T-cell (primary cell): ENCODE measurements at regions not wholly inside any gene's neighbourhood (a gene's known extent, or its start where the extent isn't known, plus 50 kb on each side); places are given as distances from the start of the nearest gene placed in this dataset.

Source experiments
- ATAC-seq, 4 experiments: fragments of 200-7000 bp in 3 of 4; fragments of 150-1000 bp in 1 of 4; cut with Tn5 transposase; replicated peaks in 1 of 4; 1 replicate in 3 of 4; 2 replicates in 1 of 4; pipeline ENCODE4 v1.10.0; 2021; ENCODE audit warnings: moderate library complexity in 3 of 4, mild to moderate bottlenecking in 2 of 4, moderate number of reproducible peaks in 1 of 4
- CTCF ChIA-PET, 2 donors: fragments of 300-600 bp; sonication (Branson Sonifier 250); formaldehyde crosslinking; loops; one replicate each; lab custom pipeline; 2022; ENCODE audit warnings: antibody characterized with exemption in 2 of 2; lab: Charles Lee
- POLR2A ChIA-PET, 2 donors: fragments of 300-600 bp; sonication (Branson Sonifier 250); formaldehyde crosslinking; loops; one replicate each; lab custom pipeline; 2022; ENCODE audit warnings: antibody characterized with exemption in 2 of 2; lab: Charles Lee
- DNase-seq, 35 experiments: peaks; one replicate each; pipeline versions ENCODE4 v3.0.0 to v3.0.0-alpha.2; 2013 to 2023
- H3K27ac ChIP-seq: one replicate; pipeline ENCODE4 v1.5.1; 2013; ENCODE audit warnings: low read length
- H3K27me3 ChIP-seq, 2 experiments: replicated peaks in 1 of 2; 1 replicate in 1 of 2; 2 replicates in 1 of 2; pipeline versions ENCODE4 v1.6.1 to v1.7.0; 2013; ENCODE audit warnings: low read length in 1 of 2, mixed read lengths in 1 of 2; ENCODE audit not compliant: control insufficient read depth in 2 of 2, insufficient read depth in 2 of 2; ENCODE audit errors: extremely low read depth in 1 of 2
- H3K36me3 ChIP-seq, 2 donors: 1 replicate in 1 of 2; 2 replicates in 1 of 2; pipeline versions ENCODE4 v1.6.1 to v1.7.0; 2013; ENCODE audit warnings: low read length in 1 of 2; ENCODE audit not compliant: control insufficient read depth in 2 of 2, insufficient read depth in 1 of 2; ENCODE audit errors: extremely low read depth in 1 of 2
- H3K4me1 ChIP-seq, 2 experiments: 1 replicate in 1 of 2; 2 replicates in 1 of 2; pipeline versions ENCODE4 v1.6.1 to v1.7.0; 2013; ENCODE audit warnings: low read length in 2 of 2, mixed read lengths in 1 of 2; ENCODE audit not compliant: insufficient read depth in 2 of 2, control insufficient read depth in 1 of 2; ENCODE audit errors: extremely low read depth in 1 of 2
- H3K4me3 ChIP-seq, 2 donors: 1 replicate in 1 of 2; 2 replicates in 1 of 2; pipeline versions ENCODE4 v1.5.1 to v1.7.0; 2013; ENCODE audit warnings: mild to moderate bottlenecking in 2 of 2, low read length in 1 of 2, moderate library complexity in 1 of 2; ENCODE audit not compliant: control insufficient read depth in 1 of 2; ENCODE audit errors: extremely low read depth in 1 of 2
- H3K9me3 ChIP-seq: 2 replicates; pipeline ENCODE4 v1.7.0; 2013
- H3K27ac Mint-ChIP-seq, 2 donors: one replicate each; pipeline ENCODE4 v1.8.0; 2020 to 2021; ENCODE audit warnings: mild to moderate bottlenecking in 2 of 2, mixed read lengths in 2 of 2
- H3K27me3 Mint-ChIP-seq, 2 donors: one replicate each; pipeline ENCODE4 v1.8.0; 2021 to 2022; ENCODE audit warnings: mixed read lengths in 2 of 2
- H3K36me3 Mint-ChIP-seq: one replicate; pipeline ENCODE4 v1.8.0; 2021; ENCODE audit warnings: mixed read lengths
- H3K4me1 Mint-ChIP-seq, 3 donors: one replicate each; pipeline ENCODE4 v1.8.0; 2020 to 2022; ENCODE audit warnings: mixed read lengths in 3 of 3, mild to moderate bottlenecking in 1 of 3
- H3K4me3 Mint-ChIP-seq, 3 donors: one replicate each; pipeline ENCODE4 v1.8.0; 2020 to 2022; ENCODE audit warnings: mild to moderate bottlenecking in 3 of 3, mixed read lengths in 3 of 3, moderate library complexity in 3 of 3
- H3K9me3 Mint-ChIP-seq, 3 donors: one replicate each; pipeline ENCODE4 v1.8.0; 2020 to 2022; ENCODE audit warnings: mixed read lengths in 3 of 3
- WGBS: methylation state at CpG from one replicate; pipeline ENCODE4 v1.1.5; 2013; ENCODE audit warnings: missing lambda C conversion rate; ENCODE audit not compliant: insufficient coverage; 5-methylcytosine and 5-hydroxymethylcytosine counted together

DNA sequence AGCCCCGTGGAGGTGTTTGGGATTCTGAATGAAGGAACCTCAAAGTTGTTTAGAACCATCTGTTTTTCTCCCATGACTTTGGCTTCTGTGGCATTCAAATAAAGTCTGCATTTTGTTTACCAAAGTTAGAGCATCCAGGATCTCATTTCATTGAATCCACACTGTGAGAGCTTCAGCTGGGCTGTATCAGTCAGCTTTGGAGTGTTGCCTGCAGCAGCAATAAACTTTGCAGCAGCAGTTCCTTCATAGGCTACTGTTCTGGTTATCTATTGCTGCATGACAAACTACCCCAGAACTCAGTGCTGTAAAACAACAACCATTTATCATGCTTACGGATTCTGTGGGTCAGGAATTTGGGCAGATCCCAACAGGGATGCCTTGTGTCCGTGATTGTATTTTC is 1575.2 kb upstream of the LRRTM3 start:
- POLR2A ChIA-PET = interaction anchor here in 1 of 2 donors (0.7 kb wide), 1 partner anchor 83 kb away, joined by 4 read pairs; no protein-coding TSS in a partner anchor
- Mint-ChIP-seq H3K27me3 (no peaks in the 10 kb centered on the region), H3K4me1 (no peaks in the 10 kb centered on the region), H3K9me3 (peaks cover 0 to 26% (median 13%) of the 10 kb centered on the region in 3 donors), H3K4me3 (no peak overlapping the region), H3K27ac (no peak overlapping the region), H3K36me3 (no peaks in the 10 kb centered on the region)
- H3K36me3 ChIP-seq = no peaks in the 10 kb centered on the region
- no peak overlapping the region for H3K27ac ChIP-seq
- 100% methylated on average over 1 of the region's 3 CpGs for WGBS
- ATAC-seq = no peak
- no peak overlapping the region for H3K4me3 ChIP-seq
- DNase-seq = no peak
- CTCF ChIA-PET = no interaction called here
- no peaks in the 10 kb centered on the region for H3K27me3 ChIP-seq
- H3K4me1 ChIP-seq = no peaks in the 10 kb centered on the region
- no peaks in the 10 kb centered on the region for H3K9me3 ChIP-seq

DNA sequence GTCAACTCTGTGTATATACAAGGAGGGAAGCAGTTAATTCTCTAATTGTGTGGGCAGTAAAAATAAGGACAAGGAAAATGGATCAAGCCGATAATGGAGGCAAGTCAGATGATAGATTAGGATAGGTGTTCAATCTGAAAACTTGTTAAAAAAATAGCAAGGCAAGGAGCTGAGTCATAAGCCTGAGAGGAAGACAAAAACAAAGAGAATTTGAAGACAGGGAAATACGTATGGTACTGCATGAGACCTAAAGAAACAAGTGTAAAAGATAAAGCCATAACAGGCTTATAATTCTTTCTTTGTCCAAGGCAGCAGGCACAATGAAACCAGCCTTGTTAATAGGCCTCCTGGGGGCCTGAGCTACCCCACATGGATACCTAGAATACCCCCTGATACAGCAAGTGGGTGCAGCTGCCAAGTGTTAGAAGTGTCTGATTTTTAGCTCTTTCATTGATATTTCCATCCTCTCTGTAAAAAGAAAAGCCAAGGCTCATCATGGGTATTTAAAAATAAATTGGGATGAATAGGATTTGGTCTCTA is 1570.6 kb upstream of the LRRTM3 start:
- ChIA-PET POLR2A (no interaction called here), CTCF (no interaction called here)
- DNase-seq (no peak), ATAC-seq (no peak)
- no peaks in the 10 kb centered on the region for H3K9me3 ChIP-seq
- H3K27ac Mint-ChIP-seq = no peak overlapping the region
- no peaks in the 10 kb centered on the region for H3K4me1 Mint-ChIP-seq
- no peaks in the 10 kb centered on the region for H3K27me3 Mint-ChIP-seq
- no peaks in the 10 kb centered on the region for H3K36me3 ChIP-seq
- WGBS = 100% methylated on average over 1 of the region's 2 CpGs
- no peaks in the 10 kb centered on the region for H3K36me3 Mint-ChIP-seq
- H3K4me3 Mint-ChIP-seq = no peak overlapping the region
- no peak overlapping the region for H3K27ac ChIP-seq
- H3K4me3 ChIP-seq = no peak overlapping the region
- H3K27me3 ChIP-seq = no peaks in the 10 kb centered on the region
- no peaks in the 10 kb centered on the region for H3K4me1 ChIP-seq
- peaks cover 0 to 31% (median 20%) of the 10 kb centered on the region in 3 donors for H3K9me3 Mint-ChIP-seq

DNA sequence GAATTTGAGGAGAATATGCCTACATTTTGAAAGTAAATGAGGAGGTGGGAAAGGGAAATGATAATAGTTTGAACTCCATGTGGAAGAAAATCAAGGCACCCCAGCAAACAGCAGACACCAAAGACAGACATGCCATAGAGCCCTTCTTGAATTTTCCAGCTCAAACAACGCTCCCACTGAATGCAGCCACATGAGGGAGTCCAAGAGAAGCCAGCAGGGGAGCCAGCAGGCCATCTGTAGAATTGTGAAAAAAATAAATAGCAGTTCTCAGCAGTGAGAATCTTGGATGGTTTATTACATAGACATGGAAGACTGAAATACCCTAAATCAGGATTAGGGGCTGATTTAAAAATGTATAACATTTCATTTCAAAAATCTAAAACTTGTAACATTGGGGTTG is 1567.3 kb upstream of the LRRTM3 start:
- no peaks in the 10 kb centered on the region for H3K27me3 ChIP-seq
- Mint-ChIP-seq H3K27ac (no peak overlapping the region), H3K27me3 (no peaks in the 10 kb centered on the region), H3K9me3 (peaks cover 0 to 35% (median 18%) of the 10 kb centered on the region in 3 donors), H3K36me3 (no peaks in the 10 kb centered on the region), H3K4me3 (no peak overlapping the region), H3K4me1 (no peaks in the 10 kb centered on the region)
- H3K4me1 ChIP-seq = no peaks in the 10 kb centered on the region
- ATAC-seq = no peak
- no peak for DNase-seq
- H3K4me3 ChIP-seq = no peak overlapping the region
- CTCF ChIA-PET = no interaction called here
- POLR2A ChIA-PET = no interaction called here
- WGBS = no CpG with 5 or more reads among the region's 1 CpG
- no peaks in the 10 kb centered on the region for H3K36me3 ChIP-seq
- H3K27ac ChIP-seq = no peak overlapping the region
- H3K9me3 ChIP-seq = no peaks in the 10 kb centered on the region

DNA sequence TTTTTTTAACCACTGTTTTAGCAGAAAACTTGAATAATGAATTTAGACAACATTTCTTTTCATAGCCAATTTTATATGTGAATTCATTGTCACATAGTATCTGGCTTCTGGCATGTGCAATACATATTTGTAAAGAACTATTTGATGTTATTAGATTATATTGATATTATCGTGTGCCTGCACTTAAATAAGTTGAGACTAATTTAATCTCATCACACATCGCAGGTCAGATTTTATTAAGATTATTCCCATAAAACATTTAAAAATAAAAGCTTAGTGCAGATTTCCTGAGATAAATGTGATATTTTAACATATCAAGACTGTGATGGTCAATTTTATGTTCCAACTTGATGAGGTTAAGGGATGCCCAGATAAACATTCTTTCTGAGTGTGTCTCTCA is 1565.3 kb upstream of the LRRTM3 start:
- DNase-seq = no peak
- Histone ChIP-seq H3K27ac (no peak overlapping the region), H3K27me3 (no peaks in the 10 kb centered on the region), H3K4me3 (no peak overlapping the region), H3K9me3 (no peaks in the 10 kb centered on the region), H3K36me3 (no peaks in the 10 kb centered on the region), H3K4me1 (no peaks in the 10 kb centered on the region)
- CTCF ChIA-PET = no interaction called here
- no peak for ATAC-seq
- no peaks in the 10 kb centered on the region for H3K27me3 Mint-ChIP-seq
- H3K27ac Mint-ChIP-seq = no peak overlapping the region
- H3K36me3 Mint-ChIP-seq = no peaks in the 10 kb centered on the region
- POLR2A ChIA-PET = no interaction called here
- WGBS = no CpG with 5 or more reads among the region's 2 CpGs
- H3K4me3 Mint-ChIP-seq = no peak overlapping the region
- no peaks in the 10 kb centered on the region for H3K4me1 Mint-ChIP-seq
- H3K9me3 Mint-ChIP-seq = peaks cover 0 to 21% (median 16%) of the 10 kb centered on the region in 3 donors

DNA sequence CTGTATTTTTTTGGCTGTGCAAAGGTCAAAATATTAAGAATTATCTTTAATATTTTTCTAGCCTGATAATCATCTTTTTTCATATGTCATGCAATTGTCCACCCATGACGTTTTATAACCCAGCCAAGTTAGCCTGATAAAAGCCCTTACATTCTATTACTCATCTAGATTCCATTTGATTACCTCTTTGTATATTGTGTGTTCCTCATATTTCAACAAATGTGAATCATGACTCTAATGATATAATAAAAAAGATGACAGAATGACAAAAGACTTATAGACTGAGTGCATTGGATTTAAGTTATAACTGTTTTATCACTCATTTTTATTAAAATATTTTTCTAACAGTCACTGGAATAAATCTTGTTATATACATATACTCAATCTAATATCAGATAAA is 1560.0 kb upstream of the LRRTM3 start:
- H3K27me3 Mint-ChIP-seq = no peaks in the 10 kb centered on the region
- ChIA-PET CTCF (no interaction called here), POLR2A (no interaction called here)
- H3K9me3 Mint-ChIP-seq = peaks cover 6 to 12% (median 10%) of the 10 kb centered on the region in 3 donors
- no peaks in the 10 kb centered on the region for H3K27me3 ChIP-seq
- H3K36me3 ChIP-seq = no peaks in the 10 kb centered on the region
- no peaks in the 10 kb centered on the region for H3K4me1 Mint-ChIP-seq
- H3K4me3 Mint-ChIP-seq = no peak overlapping the region
- H3K9me3 ChIP-seq = no peaks in the 10 kb centered on the region
- H3K4me3 ChIP-seq = no peak overlapping the region
- H3K27ac ChIP-seq = no peak overlapping the region
- DNase-seq (no peak), ATAC-seq (no peak)
- no peaks in the 10 kb centered on the region for H3K4me1 ChIP-seq
- no peak overlapping the region for H3K27ac Mint-ChIP-seq
- whole genome bisulfite sequencing = no CpG with 5 or more reads among the region's 1 CpG
- H3K36me3 Mint-ChIP-seq = no peaks in the 10 kb centered on the region

DNA sequence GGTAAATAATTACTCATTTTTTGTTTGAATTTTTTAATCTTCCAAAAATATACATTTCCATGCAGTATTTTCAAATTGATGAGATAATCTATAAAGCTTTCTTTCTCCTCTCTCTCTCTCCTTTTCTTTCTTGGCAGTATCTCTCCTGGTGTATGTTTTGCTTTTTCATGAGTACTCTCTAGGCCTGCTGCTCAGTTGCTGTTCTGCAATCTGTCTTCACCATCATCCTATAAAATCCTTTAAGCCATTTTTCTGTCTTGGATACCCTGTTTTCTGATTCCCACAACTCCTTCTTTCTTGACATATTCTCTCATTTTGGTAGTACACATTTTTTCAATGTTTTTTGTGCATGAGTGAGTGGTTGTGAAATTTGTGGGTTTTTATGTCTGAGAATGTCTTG is 1558.1 kb upstream of the LRRTM3 start:
- DNase-seq = no peak
- Mint-ChIP-seq H3K4me3 (no peak overlapping the region), H3K27ac (no peak overlapping the region), H3K4me1 (no peaks in the 10 kb centered on the region), H3K27me3 (no peaks in the 10 kb centered on the region), H3K9me3 (peaks cover 2 to 12% (median 4%) of the 10 kb centered on the region in 3 donors), H3K36me3 (no peaks in the 10 kb centered on the region)
- CTCF ChIA-PET = no interaction called here
- no peak overlapping the region for H3K27ac ChIP-seq
- no peak for ATAC-seq
- POLR2A ChIA-PET = no interaction called here
- H3K9me3 ChIP-seq = no peaks in the 10 kb centered on the region
- H3K27me3 ChIP-seq = no peaks in the 10 kb centered on the region
- H3K4me1 ChIP-seq = no peaks in the 10 kb centered on the region
- H3K4me3 ChIP-seq = no peak overlapping the region
- no peaks in the 10 kb centered on the region for H3K36me3 ChIP-seq

DNA sequence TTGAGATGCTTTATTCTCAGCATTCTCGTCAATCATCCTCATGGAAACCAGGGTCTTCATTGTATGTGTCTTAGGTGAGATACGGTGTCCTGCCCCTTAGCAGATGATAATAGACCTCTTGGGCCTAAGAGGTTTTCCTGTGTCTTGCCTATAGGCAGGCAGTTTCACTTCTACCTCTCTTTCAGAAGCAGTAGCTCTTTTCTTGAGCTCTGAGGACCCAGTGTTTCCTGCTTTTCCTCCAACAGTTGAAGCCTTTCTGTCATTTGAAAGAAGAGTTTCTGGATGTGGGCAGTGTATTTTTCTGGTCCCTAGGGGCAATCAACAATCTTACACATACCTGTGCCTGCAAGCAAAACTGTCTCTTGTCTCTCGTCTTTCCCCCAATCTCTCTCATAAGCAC is 1550.3 kb upstream of the LRRTM3 start:
- Histone ChIP-seq H3K4me3 (no peak overlapping the region), H3K4me1 (no peaks in the 10 kb centered on the region), H3K9me3 (no peaks in the 10 kb centered on the region), H3K27me3 (no peaks in the 10 kb centered on the region), H3K36me3 (no peaks in the 10 kb centered on the region), H3K27ac (no peak overlapping the region)
- H3K27me3 Mint-ChIP-seq = no peaks in the 10 kb centered on the region
- ChIA-PET CTCF (no interaction called here), POLR2A (no interaction called here)
- no peaks in the 10 kb centered on the region for H3K4me1 Mint-ChIP-seq
- no peak for ATAC-seq
- H3K27ac Mint-ChIP-seq = no peak overlapping the region
- peaks cover 8 to 17% (median 8%) of the 10 kb centered on the region in 3 donors for H3K9me3 Mint-ChIP-seq
- no peaks in the 10 kb centered on the region for H3K36me3 Mint-ChIP-seq
- WGBS = 92% methylated on average over 2 of the region's 3 CpGs
- DNase-seq = no peak
- no peak overlapping the region for H3K4me3 Mint-ChIP-seq
